ENCODE measurements at regions not wholly inside any gene's neighbourhood (a gene's known extent, or its start where the extent isn't known, plus 50 kb on each side); places are given as distances from the start of the nearest gene placed in this dataset.

GRCh38 chr20:12640251-12640650 lies 368.5 kb upstream of the SPTLC3 start:
- Histone ChIP-seq H3K4me2 (ENCODE audit: low read length) (no peak overlapping the region), H3F3A (ENCODE audit: control insufficient read depth, insufficient read depth) (no peaks in the 10 kb centered on the region), H3K27ac (ENCODE audit: low read depth, low read length) (no peak overlapping the region), H3K9me3 (ENCODE audit: control insufficient read depth, insufficient read depth, low read length) (no peaks in the 10 kb centered on the region), H3K9me2 (replicated peaks; ENCODE audit: control insufficient read depth, low read length) (no peaks in the 10 kb centered on the region), H3K79me2 (ENCODE audit: control insufficient read depth, low read length) (no peaks in the 10 kb centered on the region), H3K4me3 (ENCODE audit: low read length) (no peak overlapping the region), H3K27me3 (ENCODE audit: control insufficient read depth, low read length) (no peaks in the 10 kb centered on the region), H3K36me3 (ENCODE audit: control insufficient read depth, low read length) (no peaks in the 10 kb centered on the region), H4K20me1 (ENCODE audit: control insufficient read depth, insufficient read depth, low read depth, low read length) (no peaks in the 10 kb centered on the region), H3K4me1 (ENCODE audit: control insufficient read depth, low read length) (no peaks in the 10 kb centered on the region)
- TF ChIP-seq EZH2phosphoT487 (IDR thresholded peaks at IDR 0.05; ENCODE audit: borderline replicate concordance, low read length) (no peak), CTCF (IDR thresholded peaks at IDR 0.05; ENCODE audit: low read depth, low read length, poor library complexity, severe bottlenecking) (no peak)

GRCh38 chr20:12641619-12642018 lies 367.2 kb upstream of the SPTLC3 start:
- no peak overlapping the region for H3K4me2 ChIP-seq (ENCODE audit: low read length)
- H3K27me3 ChIP-seq (ENCODE audit: control insufficient read depth, low read length): no peaks in the 10 kb centered on the region
- H4K20me1 ChIP-seq (ENCODE audit: control insufficient read depth, insufficient read depth, low read depth, low read length): no peaks in the 10 kb centered on the region
- H3K4me3 ChIP-seq (ENCODE audit: low read length): no peak overlapping the region
- no peaks in the 10 kb centered on the region for H3F3A ChIP-seq (ENCODE audit: control insufficient read depth, insufficient read depth)
- H3K4me1 ChIP-seq (ENCODE audit: control insufficient read depth, low read length): no peaks in the 10 kb centered on the region
- no peak overlapping the region for H3K27ac ChIP-seq (ENCODE audit: low read depth, low read length)
- no peak for TF ChIP-seq EZH2phosphoT487 (IDR thresholded peaks at IDR 0.05; ENCODE audit: borderline replicate concordance, low read length)
- no peak for TF ChIP-seq CTCF (IDR thresholded peaks at IDR 0.05; ENCODE audit: low read depth, low read length, poor library complexity, severe bottlenecking)
- no peaks in the 10 kb centered on the region for H3K79me2 ChIP-seq (ENCODE audit: control insufficient read depth, low read length)
- H3K9me3 ChIP-seq (ENCODE audit: control insufficient read depth, insufficient read depth, low read length): no peaks in the 10 kb centered on the region
- H3K9me2 ChIP-seq (replicated peaks; ENCODE audit: control insufficient read depth, low read length): no peaks in the 10 kb centered on the region
- no peaks in the 10 kb centered on the region for H3K36me3 ChIP-seq (ENCODE audit: control insufficient read depth, low read length)

- no peaks in the 10 kb centered on the region for H3K27me3 ChIP-seq (ENCODE audit: control insufficient read depth, low read length)
- H3K36me3 ChIP-seq (ENCODE audit: control insufficient read depth, low read length): no peaks in the 10 kb centered on the region
- no peaks in the 10 kb centered on the region for H3K9me3 ChIP-seq (ENCODE audit: control insufficient read depth, insufficient read depth, low read length)
- no peaks in the 10 kb centered on the region for H3F3A ChIP-seq (ENCODE audit: control insufficient read depth, insufficient read depth)
- H3K4me1 ChIP-seq (ENCODE audit: control insufficient read depth, low read length): no peaks in the 10 kb centered on the region
- no peaks in the 10 kb centered on the region for H3K9me2 ChIP-seq (replicated peaks; ENCODE audit: control insufficient read depth, low read length)
- no peak overlapping the region for H3K4me3 ChIP-seq (ENCODE audit: low read length)
- no peaks in the 10 kb centered on the region for H3K79me2 ChIP-seq (ENCODE audit: control insufficient read depth, low read length)
- no peaks in the 10 kb centered on the region for H4K20me1 ChIP-seq (ENCODE audit: control insufficient read depth, insufficient read depth, low read depth, low read length)
- H3K27ac ChIP-seq (ENCODE audit: low read depth, low read length): no peak overlapping the region
- TF ChIP-seq CTCF (IDR thresholded peaks at IDR 0.05; ENCODE audit: low read depth, low read length, poor library complexity, severe bottlenecking) (no peak), EZH2phosphoT487 (IDR thresholded peaks at IDR 0.05; ENCODE audit: borderline replicate concordance, low read length) (no peak)
- H3K4me2 ChIP-seq (ENCODE audit: low read length): no peak overlapping the region
Observed at GRCh38 chr20:12644461-12644860, 364.3 kb upstream of the SPTLC3 start.

GRCh38 chr20:12649234-12649633 lies 359.5 kb upstream of the SPTLC3 start:
- Histone ChIP-seq H3F3A (ENCODE audit: control insufficient read depth, insufficient read depth) (no peaks in the 10 kb centered on the region), H3K4me2 (ENCODE audit: low read length) (no peak overlapping the region), H3K9me2 (replicated peaks; ENCODE audit: control insufficient read depth, low read length) (no peaks in the 10 kb centered on the region), H4K20me1 (ENCODE audit: control insufficient read depth, insufficient read depth, low read depth, low read length) (no peaks in the 10 kb centered on the region), H3K4me3 (ENCODE audit: low read length) (no peak overlapping the region), H3K36me3 (ENCODE audit: control insufficient read depth, low read length) (no peaks in the 10 kb centered on the region), H3K27ac (ENCODE audit: low read depth, low read length) (no peak overlapping the region), H3K9me3 (ENCODE audit: control insufficient read depth, insufficient read depth, low read length) (no peaks in the 10 kb centered on the region), H3K4me1 (ENCODE audit: control insufficient read depth, low read length) (no peaks in the 10 kb centered on the region), H3K27me3 (ENCODE audit: control insufficient read depth, low read length) (no peaks in the 10 kb centered on the region), H3K79me2 (ENCODE audit: control insufficient read depth, low read length) (no peaks in the 10 kb centered on the region)
- TF ChIP-seq CTCF (IDR thresholded peaks at IDR 0.05; ENCODE audit: low read depth, low read length, poor library complexity, severe bottlenecking) (no peak), EZH2phosphoT487 (IDR thresholded peaks at IDR 0.05; ENCODE audit: borderline replicate concordance, low read length) (no peak)

Data from DOHH2 (cell line).